DMS79 (cell line): ENCODE measurements at regions not wholly inside any gene's neighbourhood (a gene's known extent, or its start where the extent isn't known, plus 50 kb on each side); places are given as distances from the start of the nearest gene placed in this dataset.

ENCODE experiments used
- DNase-seq: peaks from one replicate; lab custom pipeline; 2025; lab: John Stamatoyannopoulos, UW

- no peak for DNase-seq
These were observed 409.3 kb downstream of the GALR1 start for GRCh38 chr18:77658751-77659448.

DNA sequence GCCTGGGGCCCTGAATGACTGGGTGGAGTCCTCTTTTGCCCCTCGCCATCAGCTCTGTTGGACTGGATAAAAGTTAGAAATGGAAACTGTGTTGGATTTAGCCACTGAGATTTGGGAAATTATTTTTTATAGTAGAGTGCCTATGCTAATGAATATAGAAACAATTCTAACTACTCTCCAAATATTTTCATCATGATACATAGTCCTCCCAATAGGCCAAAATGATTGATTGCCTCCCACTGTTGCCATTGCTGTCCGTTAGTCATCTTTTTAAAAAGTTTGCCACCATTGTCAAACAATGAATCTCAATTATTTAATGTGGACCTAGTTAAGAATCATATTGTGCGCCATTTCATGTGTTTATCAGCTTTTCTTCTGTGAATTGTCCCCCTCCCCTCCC lies 417.0 kb downstream of the GALR1 start:
- no peak for DNase-seq

DNA sequence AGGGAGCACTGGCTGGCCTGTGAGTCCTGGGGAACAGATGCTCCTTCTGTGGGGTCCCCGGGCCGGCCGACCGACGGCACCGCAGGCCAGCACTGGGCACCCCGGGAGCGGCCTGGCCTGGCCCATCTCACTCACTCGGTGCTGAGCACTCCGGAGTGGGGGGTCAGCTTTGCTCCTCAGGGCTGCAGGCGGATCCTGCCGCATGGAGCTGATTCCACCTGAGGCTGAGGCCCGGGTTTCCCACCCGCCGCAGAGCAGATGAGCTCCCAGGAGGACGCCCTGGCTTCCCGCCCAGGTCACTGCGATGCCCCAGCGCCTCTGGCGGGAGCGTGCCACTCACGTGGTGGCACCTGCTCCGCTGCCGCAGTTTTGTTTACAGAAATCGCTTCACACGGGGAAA lies 418.6 kb downstream of the GALR1 start:
- no peak for DNase-seq

- no peak for DNase-seq
These were observed 419.7 kb downstream of the GALR1 start for GRCh38 chr18:77669331-77669730.

DNA sequence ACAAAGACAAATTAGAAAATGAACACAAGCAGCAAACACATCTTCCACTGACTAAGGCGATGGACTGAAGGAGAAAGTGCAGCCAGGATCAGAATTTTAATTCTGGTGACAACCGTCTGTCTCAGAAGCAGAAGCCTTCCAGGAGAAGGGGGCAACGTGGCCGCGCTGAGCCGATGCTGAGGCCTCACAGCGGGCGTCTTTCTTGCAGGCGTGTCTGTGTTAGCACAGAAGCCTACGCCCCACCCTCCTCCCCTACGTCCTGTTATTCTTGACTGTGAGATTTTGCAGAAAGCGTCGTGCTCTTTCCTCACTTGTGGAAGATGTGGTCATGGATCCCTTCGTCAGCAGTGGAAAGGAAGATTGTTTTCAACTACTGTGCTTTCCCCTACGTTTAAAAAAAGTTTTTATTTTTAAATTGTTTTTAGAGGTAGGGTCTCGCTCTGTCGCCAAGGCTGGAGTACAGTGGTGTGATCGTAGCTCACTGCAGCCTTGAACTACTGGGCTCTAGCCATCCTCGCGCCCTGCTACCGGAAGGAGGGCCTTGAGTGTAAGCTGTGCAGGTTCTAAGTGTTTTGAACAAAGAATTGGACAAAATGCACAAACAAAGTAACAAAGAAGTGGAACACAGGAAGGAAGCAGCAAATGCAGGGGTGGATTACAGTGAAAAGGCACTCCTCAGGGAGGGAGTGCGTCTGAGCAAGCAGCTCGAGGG lies 422.0 kb downstream of the GALR1 start:
- DNase-seq, result no peak

GRCh38 chr18:77676910-77677309 lies 427.3 kb downstream of the GALR1 start:
- no peak for DNase-seq

GRCh38 chr18:77677536-77677935 lies 427.9 kb downstream of the GALR1 start:
- DNase-seq, result no peak

GRCh38 chr18:77679869-77680268 lies 430.2 kb downstream of the GALR1 start:
- no peak for DNase-seq

- DNase-seq, result no peak
These were observed 450.4 kb downstream of the GALR1 start for GRCh38 chr18:77700051-77700450.

DNA sequence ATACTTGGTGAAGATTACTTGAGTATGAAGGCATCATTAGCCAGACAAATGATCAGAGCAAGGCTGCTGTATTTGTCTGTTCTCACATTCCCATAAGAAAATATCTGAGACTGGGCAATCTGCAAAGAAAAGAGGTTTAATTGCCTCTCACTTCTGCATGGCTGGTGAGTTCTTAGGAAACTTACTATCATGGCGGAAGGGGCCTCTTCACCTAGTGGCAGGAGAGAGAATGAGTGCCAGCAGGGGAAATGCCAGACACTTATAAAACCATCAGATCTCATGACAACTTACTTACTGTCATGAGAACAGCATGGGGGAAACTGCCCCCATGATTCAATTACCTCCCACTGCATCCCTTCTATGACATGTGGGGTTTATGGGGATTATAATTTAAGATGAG lies 452.3 kb downstream of the GALR1 start:
- no peak for DNase-seq

GRCh38 chr18:77702686-77703085 lies 453.0 kb downstream of the GALR1 start:
- no peak for DNase-seq

DNA sequence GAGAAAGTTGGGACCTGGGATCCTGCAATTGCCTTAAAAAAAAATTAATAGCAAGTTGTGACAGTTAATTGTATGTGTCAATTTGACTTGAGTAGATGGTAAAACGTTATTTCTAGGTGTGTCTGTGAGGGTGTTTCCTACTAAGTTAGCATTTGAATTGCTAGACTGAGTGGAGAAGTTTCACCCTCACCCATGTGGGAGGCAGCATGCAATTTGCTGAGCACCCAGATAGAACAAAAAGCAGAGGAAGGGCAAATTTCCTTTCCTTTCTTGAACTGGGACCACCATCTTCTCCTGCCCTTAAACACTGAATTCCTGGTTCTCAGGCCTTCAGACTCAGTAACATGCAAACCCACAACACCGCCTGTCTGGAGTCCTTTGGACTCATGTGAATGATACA lies 455.7 kb downstream of the GALR1 start:
- no peak for DNase-seq

DNA sequence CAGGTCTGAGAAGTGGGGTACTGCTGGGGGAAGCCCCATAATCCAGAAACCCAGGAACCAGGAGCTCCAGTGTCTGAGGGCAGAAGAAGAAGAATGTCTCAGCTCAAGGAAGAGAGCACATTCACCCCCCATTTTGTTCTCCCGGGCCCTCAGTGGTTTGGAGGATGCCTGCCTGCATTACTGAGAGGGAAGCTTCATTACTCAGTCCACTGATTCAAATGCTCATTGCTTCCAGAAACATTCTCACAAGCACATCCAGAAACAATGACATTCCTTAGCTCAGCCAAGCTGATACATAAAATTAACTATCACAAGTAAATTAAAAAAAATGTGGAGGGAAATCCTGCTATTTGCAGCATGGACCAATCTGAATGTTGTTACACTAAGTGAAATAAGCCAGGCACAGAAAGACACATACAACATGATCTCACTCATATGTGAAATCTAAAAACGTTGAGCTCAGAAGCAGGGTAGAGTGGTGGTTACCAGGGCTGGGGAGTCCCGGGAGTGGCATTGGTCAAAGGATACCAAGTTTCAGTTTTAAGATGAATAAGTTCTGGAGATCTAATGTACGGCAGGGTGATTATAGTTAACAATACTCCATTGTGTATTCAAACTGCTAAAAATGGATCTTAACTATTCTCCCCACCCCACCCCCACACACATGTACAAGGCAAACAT lies 459.3 kb downstream of the GALR1 start:
- no peak for DNase-seq

GRCh38 chr18:77711096-77711495 lies 461.4 kb downstream of the GALR1 start:
- DNase-seq, result no peak

DNA sequence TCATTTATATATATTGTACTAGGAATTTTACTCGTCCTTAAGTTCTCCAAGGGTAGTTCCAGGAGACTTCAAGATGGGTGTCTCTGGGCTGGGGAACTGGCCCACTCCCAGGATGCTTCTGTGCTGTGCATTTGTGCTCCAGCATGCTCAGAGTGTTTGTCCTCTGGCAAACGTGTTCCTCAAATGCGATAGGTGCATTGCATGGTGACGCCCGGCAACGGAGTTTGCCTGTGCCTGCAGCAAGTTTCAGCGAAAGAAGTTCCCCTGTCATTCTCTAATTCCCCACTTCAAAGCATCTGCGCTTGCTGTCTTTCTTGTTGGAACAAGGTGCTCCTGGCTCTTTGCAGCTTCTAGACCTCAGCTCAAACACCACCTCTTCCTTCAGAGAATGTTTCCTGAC lies 465.1 kb downstream of the GALR1 start:
- DNase-seq, result no peak

- no peak for DNase-seq
These were observed 466.6 kb downstream of the GALR1 start for GRCh38 chr18:77716282-77716681.

DNA sequence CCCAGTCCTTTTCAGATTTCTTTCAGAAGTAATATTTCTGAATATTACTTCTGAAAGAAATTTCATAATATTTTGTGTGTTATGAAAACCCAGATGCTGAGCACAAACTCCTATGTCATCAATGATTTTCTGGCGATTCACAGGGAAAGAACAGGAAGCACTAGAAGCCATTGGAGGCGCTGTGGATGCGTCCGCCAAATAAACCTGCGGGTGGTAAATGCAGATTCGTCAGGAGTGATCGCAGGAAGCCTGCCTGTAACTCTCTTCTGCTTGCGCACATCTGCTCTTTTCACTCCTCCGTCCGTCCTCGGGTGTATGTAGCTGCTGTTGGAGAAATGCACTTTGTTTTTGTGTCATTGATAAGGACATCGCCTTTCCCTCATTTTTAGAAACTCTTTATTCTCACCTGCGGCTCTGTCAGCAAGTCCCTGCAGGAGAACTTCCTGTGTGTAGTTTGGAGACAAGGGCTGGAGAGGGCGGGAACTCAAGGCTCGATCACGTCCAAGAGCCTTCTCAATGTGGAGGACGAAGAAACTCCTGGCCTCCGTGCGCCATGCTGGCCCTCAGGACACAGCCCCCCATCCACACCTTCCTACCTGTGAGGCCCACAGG lies 483.8 kb downstream of the GALR1 start:
- DNase-seq, result no peak

DNA sequence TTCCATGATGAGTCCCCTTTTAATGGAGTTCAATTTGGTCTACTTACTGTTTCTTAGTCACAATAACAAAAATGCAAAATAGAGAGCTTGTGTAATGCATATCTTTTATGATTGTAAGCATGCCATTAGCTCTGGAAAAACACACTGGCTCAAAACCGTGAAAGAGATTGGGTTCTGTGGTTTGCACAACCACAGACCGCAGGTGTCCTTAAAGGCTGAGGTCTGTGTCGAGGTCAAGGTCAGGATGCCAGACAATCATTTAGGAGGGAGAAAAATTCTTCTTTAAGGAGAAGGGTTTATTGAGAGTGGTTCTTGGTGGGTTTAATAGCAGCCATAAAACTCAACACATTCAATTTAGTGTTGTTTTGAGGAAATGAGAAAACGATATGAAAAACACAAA lies 487.2 kb downstream of the GALR1 start:
- DNase-seq, result no peak

GRCh38 chr18:77737405-77737804 lies 487.8 kb downstream of the GALR1 start:
- no peak for DNase-seq

- DNase-seq, result no peak
These were observed 499.4 kb downstream of the GALR1 start for GRCh38 chr18:77749089-77749488.

DNA sequence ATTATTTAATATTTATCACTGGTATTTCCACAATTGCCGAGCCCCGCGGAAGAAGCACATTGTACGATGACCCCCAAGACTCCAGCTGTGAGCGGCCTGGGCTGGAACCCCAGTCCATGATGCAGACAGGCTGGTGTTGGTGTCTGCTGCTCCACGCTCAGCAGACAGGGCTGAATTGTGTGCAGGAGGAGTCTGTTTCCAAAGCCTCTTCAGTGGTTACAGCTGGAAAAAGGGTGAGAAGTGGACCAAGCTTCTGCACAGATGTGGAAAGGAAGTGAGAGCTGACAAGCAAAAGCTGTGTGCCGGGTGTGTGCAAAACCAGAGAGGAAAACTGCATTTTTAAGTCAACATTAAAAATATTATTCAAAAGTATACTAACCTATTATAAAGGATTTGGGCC lies 500.4 kb downstream of the GALR1 start:
- no peak for DNase-seq

DNA sequence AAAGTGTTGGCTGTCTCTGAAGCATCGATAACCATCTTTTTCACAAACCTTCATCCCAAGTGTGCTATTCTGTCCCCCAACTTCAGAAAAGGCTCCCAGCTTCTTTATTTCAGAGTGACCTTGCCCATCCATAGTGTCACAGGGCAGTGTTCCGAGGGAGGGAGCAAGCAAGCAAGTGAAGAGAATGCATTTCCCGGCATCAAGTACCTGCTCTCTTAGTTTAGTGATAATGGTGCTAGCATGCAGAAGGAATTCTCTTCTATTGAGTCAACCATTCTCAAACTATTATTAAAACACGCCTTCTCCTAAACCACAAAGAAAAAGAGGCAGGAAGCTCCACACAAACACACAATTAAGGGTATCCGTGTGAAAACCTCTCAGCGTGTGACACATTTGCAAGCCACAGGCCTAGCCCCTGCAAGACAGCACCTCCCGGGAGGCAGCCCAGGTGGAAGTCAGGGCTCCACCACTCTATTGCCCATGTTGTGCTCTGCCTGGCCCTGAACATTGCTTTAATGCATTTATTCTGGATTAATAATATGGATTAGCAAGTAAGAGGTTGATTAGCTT lies 504.9 kb downstream of the GALR1 start:
- no peak for DNase-seq

GRCh38 chr18:77755187-77755586 lies 505.5 kb downstream of the GALR1 start:
- no peak for DNase-seq
